Vagina (tissue), 2 donors: ENCODE measurements at regions not wholly inside any gene's neighbourhood (a gene's known extent, or its start where the extent isn't known, plus 50 kb on each side); places are given as distances from the start of the nearest gene placed in this dataset.

Experiments
- DNase-seq, 2 donors: peaks; one replicate each; pipeline ENCODE4 v3.0.0-alpha.2; 2017; ENCODE audit errors: extremely low spot score in 2 of 2
- H3K27ac ChIP-seq: fragments of 200-600 bp; sonication (generic); one replicate; pipeline ENCODE4 v1.5.1; 2019
- H3K27me3 ChIP-seq: fragments of 200-600 bp; sonication (generic); one replicate; pipeline ENCODE4 v1.5.1; 2019
- H3K36me3 ChIP-seq, 2 donors: fragments of 200-600 bp; sonication (generic); one replicate each; pipeline ENCODE4 v1.5.1; 2017 to 2019
- H3K4me1 ChIP-seq: fragments of 200-600 bp; sonication (generic); one replicate; pipeline ENCODE4 v1.5.1; 2019
- H3K4me3 ChIP-seq, 2 donors: fragments of 200-600 bp; sonication (generic); 1 replicate in 1 of 2; 2 replicates in 1 of 2; pipeline ENCODE4 v1.5.1; 2016 to 2019
- H3K9me3 ChIP-seq: fragments of 200-600 bp; sonication (generic); one replicate; pipeline ENCODE4 v1.5.1; 2019
- CTCF ChIP-seq, 3 experiments: fragments of 450-650 bp in 2 of 3; fragments of 200-600 bp in 1 of 3; sonication (generic) in 1 of 3; IDR thresholded peaks; one replicate each; pipeline ENCODE4 v1.5.1; 2017 to 2019; ENCODE audit warnings: antibody characterized with exemption in 3 of 3, mild to moderate bottlenecking in 2 of 3, moderate library complexity in 2 of 3
- POLR2A ChIP-seq, 2 donors: fragments of 450-650 bp; IDR thresholded peaks; one replicate each; pipeline ENCODE4 v1.6.1; 2017; ENCODE audit warnings: antibody characterized with exemption in 2 of 2, mild to moderate bottlenecking in 2 of 2, moderate library complexity in 2 of 2
- POLR2AphosphoS5 ChIP-seq, 2 donors: sonication (generic); formaldehyde crosslinking; IDR thresholded peaks; one replicate each; pipeline ENCODE4 v1.9.0; 2017; ENCODE audit warnings: antibody characterized with exemption in 2 of 2, mild to moderate bottlenecking in 2 of 2, low read depth in 1 of 2; ENCODE audit not compliant: insufficient read depth in 1 of 2
- intact Hi-C: fragments of 100-400 bp; cut with DNase I; formaldehyde crosslinking; loops from one replicate; pipeline ENCODE4 v1.15.1; 2023

DNA sequence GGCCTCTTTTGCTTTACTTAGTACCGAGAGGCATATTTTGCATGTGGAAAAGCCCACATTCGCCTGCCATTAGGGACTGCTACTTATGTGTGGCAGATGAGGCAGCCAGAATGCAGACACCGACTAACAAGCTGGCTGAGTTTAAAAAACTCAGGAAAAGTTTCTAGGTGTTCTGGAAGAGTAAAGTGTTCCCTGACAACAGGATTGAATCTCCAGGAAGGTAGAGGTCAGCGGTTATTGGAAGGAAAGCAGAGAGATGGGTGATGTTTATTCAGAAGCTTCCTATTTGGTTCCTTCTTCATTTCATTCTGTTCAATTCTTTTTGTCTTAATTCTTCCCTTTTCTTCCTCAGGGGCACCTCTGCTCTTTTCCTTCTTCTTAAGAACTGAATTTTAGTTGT is 206.9 kb upstream of the SNX7 start:
- no peak for TF ChIP-seq POLR2AphosphoS5 (IDR thresholded peaks at IDR 0.05; ENCODE audit: insufficient read depth in 1 of 2, low read depth in 1 of 2)
- no peak for TF ChIP-seq CTCF (IDR thresholded peaks at IDR 0.05)
- no peak for TF ChIP-seq POLR2A (IDR thresholded peaks at IDR 0.05)
- H3K4me3 ChIP-seq: no peak overlapping the region
- H3K4me1 ChIP-seq: no peaks in the 10 kb centered on the region
- H3K36me3 ChIP-seq: no peaks in the 10 kb centered on the region
- no peak for DNase-seq
- H3K27me3 ChIP-seq: no peaks in the 10 kb centered on the region
- intact Hi-C loops: no loop called here
- no peaks in the 10 kb centered on the region for H3K9me3 ChIP-seq
- no peak overlapping the region for H3K27ac ChIP-seq

DNA sequence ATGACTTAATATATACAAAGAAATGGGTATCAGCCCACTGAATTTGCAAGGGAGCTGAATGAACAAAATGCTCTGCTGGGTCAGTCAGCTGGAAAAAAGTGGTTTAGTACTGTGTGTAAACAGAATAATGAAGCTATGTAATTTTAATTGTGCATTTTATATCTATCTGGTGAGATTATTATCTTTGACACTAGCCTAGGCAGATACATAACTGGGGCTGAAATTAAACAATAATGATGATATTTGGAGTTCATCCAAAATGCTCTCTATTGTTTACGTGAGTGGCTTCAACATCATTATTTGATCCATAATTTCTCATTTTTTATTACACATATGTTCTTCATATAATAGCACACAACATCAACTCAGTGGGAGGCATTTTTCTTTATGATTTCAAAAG is 208.5 kb upstream of the SNX7 start:
- intact Hi-C loops: no loop called here
- no peak overlapping the region for H3K27ac ChIP-seq
- H3K9me3 ChIP-seq: no peaks in the 10 kb centered on the region
- DNase-seq: no peak
- H3K4me3 ChIP-seq: no peak overlapping the region
- TF ChIP-seq POLR2A (IDR thresholded peaks at IDR 0.05): no peak
- TF ChIP-seq POLR2AphosphoS5 (IDR thresholded peaks at IDR 0.05; ENCODE audit: insufficient read depth in 1 of 2, low read depth in 1 of 2): no peak
- TF ChIP-seq CTCF (IDR thresholded peaks at IDR 0.05): no peak
- H3K27me3 ChIP-seq: no peaks in the 10 kb centered on the region
- H3K4me1 ChIP-seq: no peaks in the 10 kb centered on the region
- no peaks in the 10 kb centered on the region for H3K36me3 ChIP-seq

DNA sequence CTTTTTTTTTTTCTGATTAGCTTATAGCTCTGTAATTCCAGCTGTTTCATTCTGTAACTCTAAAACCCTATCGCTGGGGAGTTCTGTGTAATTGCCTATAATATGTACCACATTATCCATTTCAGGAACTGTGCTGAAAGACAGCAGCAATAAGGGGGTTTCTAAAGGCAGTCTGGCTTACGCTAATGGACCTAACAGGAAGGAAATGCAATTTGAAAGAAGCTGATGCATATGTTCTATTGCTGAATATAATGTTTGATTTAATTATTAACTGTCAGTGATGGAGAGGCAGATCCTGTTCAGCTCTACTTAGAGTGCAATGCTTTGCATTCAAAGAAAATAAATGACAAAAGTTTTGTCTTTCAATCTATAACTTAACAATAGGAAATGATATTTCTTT is 209.4 kb upstream of the SNX7 start:
- TF ChIP-seq POLR2AphosphoS5 (IDR thresholded peaks at IDR 0.05; ENCODE audit: insufficient read depth in 1 of 2, low read depth in 1 of 2): no peak
- no peak for TF ChIP-seq POLR2A (IDR thresholded peaks at IDR 0.05)
- no peak for TF ChIP-seq CTCF (IDR thresholded peaks at IDR 0.05)
- H3K27ac ChIP-seq: no peak overlapping the region
- H3K36me3 ChIP-seq: no peaks in the 10 kb centered on the region
- no peaks in the 10 kb centered on the region for H3K27me3 ChIP-seq
- no peaks in the 10 kb centered on the region for H3K4me1 ChIP-seq
- intact Hi-C loops: no loop called here
- no peak overlapping the region for H3K4me3 ChIP-seq
- no peaks in the 10 kb centered on the region for H3K9me3 ChIP-seq
- no peak for DNase-seq

DNA sequence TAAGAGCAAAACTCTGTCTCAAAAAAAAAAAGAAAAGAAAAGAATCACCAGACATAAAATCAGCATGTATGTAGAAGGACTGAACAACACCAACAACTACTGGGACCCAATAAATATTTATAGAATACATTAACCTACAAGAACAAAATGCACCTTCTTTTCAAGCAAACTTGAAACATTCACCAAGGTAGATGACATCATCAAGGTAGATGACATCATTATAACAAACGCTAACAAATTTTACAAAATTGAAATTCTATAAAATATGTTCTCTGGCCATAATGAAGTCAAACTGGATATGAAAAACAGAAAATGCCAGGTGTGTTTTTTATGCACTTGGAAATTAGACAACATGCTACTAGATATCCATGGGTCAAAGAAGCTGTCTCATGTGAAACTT is 220.2 kb upstream of the SNX7 start:
- Histone ChIP-seq H3K27ac (no peak overlapping the region), H3K27me3 (no peaks in the 10 kb centered on the region), H3K4me3 (no peak overlapping the region)

DNA sequence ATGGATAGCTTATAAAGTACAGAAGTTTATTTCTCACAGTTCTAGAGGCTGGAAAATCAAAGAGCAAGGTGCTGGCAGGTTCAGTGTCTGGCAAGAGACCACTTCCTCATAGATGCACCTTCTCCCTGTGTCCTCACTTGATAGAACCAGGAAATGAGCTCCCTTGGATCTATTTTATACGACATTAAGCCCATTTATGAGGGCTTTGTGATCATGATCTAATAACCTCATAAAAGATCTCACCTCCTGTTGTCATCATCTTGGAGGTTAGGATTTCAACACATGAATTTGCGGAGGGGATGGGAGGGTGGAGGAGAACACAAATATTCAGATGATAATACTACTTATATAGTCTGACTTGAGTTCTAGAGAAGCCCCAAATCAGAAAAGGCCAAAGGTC is 222.1 kb upstream of the SNX7 start:
- H3K4me1 ChIP-seq: no peaks in the 10 kb centered on the region
- no peak overlapping the region for H3K4me3 ChIP-seq
- no peak for TF ChIP-seq CTCF (IDR thresholded peaks at IDR 0.05)
- TF ChIP-seq POLR2A (IDR thresholded peaks at IDR 0.05): no peak
- TF ChIP-seq POLR2AphosphoS5 (IDR thresholded peaks at IDR 0.05; ENCODE audit: insufficient read depth in 1 of 2, low read depth in 1 of 2): no peak
- H3K9me3 ChIP-seq: no peaks in the 10 kb centered on the region
- DNase-seq: no peak
- H3K36me3 ChIP-seq: no peaks in the 10 kb centered on the region
- intact Hi-C loops: no loop called here
- H3K27ac ChIP-seq: no peak overlapping the region
- no peaks in the 10 kb centered on the region for H3K27me3 ChIP-seq

More for the DNA sequence above, 220.2 kb upstream of the SNX7 start:
- intact Hi-C loops: no loop called here
- no peaks in the 10 kb centered on the region for H3K36me3 ChIP-seq
- H3K4me1 ChIP-seq: no peaks in the 10 kb centered on the region
- no peak for TF ChIP-seq POLR2AphosphoS5 (IDR thresholded peaks at IDR 0.05; ENCODE audit: insufficient read depth in 1 of 2, low read depth in 1 of 2)
- no peak for TF ChIP-seq POLR2A (IDR thresholded peaks at IDR 0.05)
- TF ChIP-seq CTCF (IDR thresholded peaks at IDR 0.05): no peak
- no peak for DNase-seq
- no peaks in the 10 kb centered on the region for H3K9me3 ChIP-seq
